RWPE1 (cell line): ENCODE measurements at regions not wholly inside any gene's neighbourhood (a gene's known extent, or its start where the extent isn't known, plus 50 kb on each side); places are given as distances from the start of the nearest gene placed in this dataset.

Source experiments
- CTCF ChIA-PET: fragments of 350-600 bp; sonication (Branson Sonifier 250); formaldehyde crosslinking; extraction: SDS; loops from one replicate; lab custom pipeline; 2021; lab: Yijun Ruan, JAX
- POLR2A ChIA-PET: fragments of 400-600 bp; formaldehyde crosslinking; extraction: SDS; loops from one replicate; lab custom pipeline; 2020; ENCODE audit warnings: antibody characterized with exemption; ENCODE audit not compliant: low non-redundant PET; lab: Yijun Ruan, JAX
- DNase-seq: peaks from one replicate; pipeline ENCODE4 v3.0.0; 2012; ENCODE audit warnings: low spot score
- H3K27ac ChIP-seq: fragments of 450-650 bp; 2 replicates; pipeline ENCODE4 v1.5.1; 2017
- CTCF ChIP-seq: fragments of 450-650 bp; conservative IDR thresholded peaks from 2 replicates; pipeline ENCODE4 v1.5.1; 2017; ENCODE audit warnings: low read depth, mild to moderate bottlenecking

GRCh38 chr2:225867071-225867470 is 467.6 kb downstream of the NYAP2 start:
- ChIA-PET CTCF (no interaction called here), POLR2A (no interaction called here)
- DNase-seq: no peak
- no peak for TF ChIP-seq CTCF
- H3K27ac ChIP-seq: no peak overlapping the region

GRCh38 chr2:225865468-225865867 is 466.0 kb downstream of the NYAP2 start:
- no peak for DNase-seq
- no peak for TF ChIP-seq CTCF
- ChIA-PET POLR2A (no interaction called here), CTCF (interaction anchor here (0.6 kb wide), 1 partner anchor 52 kb away, joined by 3 read pairs; no protein-coding TSS in a partner anchor)
- H3K27ac ChIP-seq: no peak overlapping the region

- POLR2A ChIA-PET: no interaction called here
- no peak overlapping the region for H3K27ac ChIP-seq
- CTCF ChIA-PET: no interaction called here
- TF ChIP-seq CTCF: no peak
- no peak for DNase-seq
Observed at GRCh38 chr2:225864394-225864793, 464.9 kb downstream of the NYAP2 start.

DNA sequence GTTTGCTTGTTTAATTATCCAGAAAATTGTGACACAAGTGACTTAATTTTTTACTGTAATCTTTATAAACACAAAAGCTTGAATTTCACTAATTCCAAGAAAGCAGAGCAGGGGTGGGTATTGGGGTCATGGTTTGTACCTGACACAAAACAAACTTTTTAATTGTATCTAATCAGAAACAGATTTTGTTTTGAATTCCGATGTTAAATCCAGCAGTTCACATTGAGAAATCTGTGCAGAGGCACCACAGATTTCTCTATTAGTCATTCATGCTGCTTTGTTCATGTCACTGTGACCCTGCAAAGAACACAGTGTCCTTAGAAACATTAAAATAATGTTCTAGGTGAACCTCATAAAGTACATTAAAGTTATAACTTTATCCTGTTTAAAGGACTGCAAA is 443.4 kb downstream of the NYAP2 start:
- CTCF ChIA-PET: no interaction called here

DNA sequence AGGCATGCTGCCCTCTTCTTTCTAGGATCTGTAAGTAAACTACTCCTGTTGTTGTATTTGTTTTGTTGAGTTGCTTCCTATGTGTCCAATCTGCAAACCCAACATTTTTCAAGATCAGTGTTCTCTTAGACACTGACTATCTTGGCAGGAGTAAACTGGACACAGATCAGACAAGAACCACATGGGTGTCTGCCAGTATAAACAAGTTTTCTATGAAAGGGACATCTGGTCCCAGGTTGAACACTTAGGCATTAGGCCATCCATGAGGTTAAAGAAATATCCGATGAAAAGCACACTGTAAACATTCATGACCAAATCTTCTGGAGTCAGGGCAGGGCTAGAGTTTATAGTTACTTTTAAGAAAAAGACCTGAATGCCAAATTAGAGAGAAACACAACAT is 441.8 kb downstream of the NYAP2 start:
- CTCF ChIA-PET: interaction anchor here (0.5 to 0.6 kb wide), 2 partner anchors 80 to 82 kb away, joined by 3 to 4 read pairs; no protein-coding TSS in a partner anchor
- POLR2A ChIA-PET: no interaction called here
- DNase-seq: no peak
- H3K27ac ChIP-seq: no peak overlapping the region
- no peak for TF ChIP-seq CTCF

More for the DNA sequence above, 443.4 kb downstream of the NYAP2 start:
- POLR2A ChIA-PET: no interaction called here
- no peak for TF ChIP-seq CTCF
- DNase-seq: no peak
- no peak overlapping the region for H3K27ac ChIP-seq

DNA sequence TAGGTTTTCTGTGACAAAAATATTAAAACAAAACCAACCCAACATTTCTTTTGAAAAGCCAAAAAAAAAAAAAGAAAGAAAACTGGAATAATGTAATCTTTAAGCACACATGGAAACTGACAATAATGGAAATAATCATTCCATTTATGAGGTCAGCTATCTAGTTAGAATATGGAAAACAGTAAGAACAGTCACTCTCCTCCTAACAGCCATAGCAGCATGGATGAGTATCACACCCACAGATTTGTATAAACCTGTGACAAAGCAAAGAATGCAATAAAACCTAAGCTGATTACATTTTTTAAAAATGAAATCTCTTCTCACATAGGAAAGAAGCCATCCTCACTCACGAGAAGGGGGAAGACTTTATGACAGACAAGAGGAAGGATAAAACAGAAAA is 437.8 kb downstream of the NYAP2 start:
- TF ChIP-seq CTCF: no peak
- POLR2A ChIA-PET: no interaction called here
- no peak for DNase-seq
- CTCF ChIA-PET: no interaction called here
- no peak overlapping the region for H3K27ac ChIP-seq
